NCI-H128 (cell line): ENCODE measurements at regions not wholly inside any gene's neighbourhood (a gene's known extent, or its start where the extent isn't known, plus 50 kb on each side); places are given as distances from the start of the nearest gene placed in this dataset.

Experiments
- DNase-seq: peaks from one replicate; lab custom pipeline; 2025; ENCODE audit not compliant: unreplicated experiment; lab: John Stamatoyannopoulos, UW

GRCh38 chr11:39145346-39145745, 2314.1 kb downstream of the LRRC4C start:
- DNase-seq, result no peak

GRCh38 chr11:39144351-39145130, 2314.9 kb downstream of the LRRC4C start:
- DNase-seq, result no peak

GRCh38 chr11:39139581-39139980, 2319.9 kb downstream of the LRRC4C start:
- DNase-seq, result no peak

DNA sequence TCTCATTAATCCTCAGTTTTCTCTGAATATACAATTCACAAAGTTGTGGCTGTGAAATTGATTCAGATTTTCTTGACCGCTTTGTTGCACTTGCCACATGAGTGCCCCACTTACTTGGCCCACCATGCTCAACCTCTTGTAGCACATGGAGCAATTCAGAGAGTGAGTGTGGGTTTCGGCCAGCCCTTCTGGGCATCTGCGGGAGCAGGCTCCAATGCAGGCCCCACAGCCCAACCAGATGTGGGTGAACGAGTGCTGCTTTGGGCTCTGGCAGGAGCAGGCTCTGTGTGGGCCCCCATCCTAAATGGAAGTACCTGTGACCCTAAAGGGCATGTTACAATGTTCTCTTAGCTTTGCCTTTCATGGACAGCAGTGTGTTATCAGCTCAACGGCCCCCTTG, 2338.6 kb downstream of the LRRC4C start:
- no peak for DNase-seq

- DNase-seq, result no peak
Measured at GRCh38 chr11:39113606-39114005, 2345.8 kb downstream of the LRRC4C start.

- DNase-seq, result no peak
Measured at GRCh38 chr11:39102236-39102635, 2357.2 kb downstream of the LRRC4C start.

GRCh38 chr11:39078465-39078864, 2381.0 kb downstream of the LRRC4C start:
- DNase-seq, result no peak

- DNase-seq, result no peak
Measured at GRCh38 chr11:39037611-39038010, 2421.8 kb downstream of the LRRC4C start.

GRCh38 chr11:39036021-39036420, 2423.4 kb downstream of the LRRC4C start:
- DNase-seq, result no peak

- no peak for DNase-seq
Measured at GRCh38 chr11:39021539-39021938, 2423.5 kb upstream of the RAG2 start.

- no peak for DNase-seq
Measured at GRCh38 chr11:39011797-39012196, 2413.8 kb upstream of the RAG2 start.

GRCh38 chr11:38990841-38991240, 2392.8 kb upstream of the RAG2 start:
- no peak for DNase-seq

GRCh38 chr11:38990139-38990538, 2392.1 kb upstream of the RAG2 start:
- no peak for DNase-seq

DNA sequence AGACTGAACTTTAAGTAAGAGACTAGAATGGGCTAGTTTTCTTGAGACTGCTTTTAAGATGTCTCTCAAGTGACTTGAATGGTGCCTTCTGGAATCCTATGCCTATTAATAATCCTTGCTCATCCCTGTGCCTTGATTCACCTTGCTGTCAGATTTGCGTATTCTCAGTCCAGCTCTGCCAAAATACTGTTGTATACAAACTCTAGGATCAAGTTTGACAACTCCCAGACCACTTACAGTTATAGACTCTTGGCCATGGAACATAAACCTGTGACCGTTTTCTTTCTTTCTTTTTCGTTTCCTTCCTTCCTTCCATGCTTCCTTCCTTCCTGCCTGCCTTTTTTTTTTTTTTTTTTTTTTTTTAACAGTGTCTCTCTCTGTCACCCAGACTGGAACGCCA, 2390.9 kb upstream of the RAG2 start:
- DNase-seq, result no peak

DNA sequence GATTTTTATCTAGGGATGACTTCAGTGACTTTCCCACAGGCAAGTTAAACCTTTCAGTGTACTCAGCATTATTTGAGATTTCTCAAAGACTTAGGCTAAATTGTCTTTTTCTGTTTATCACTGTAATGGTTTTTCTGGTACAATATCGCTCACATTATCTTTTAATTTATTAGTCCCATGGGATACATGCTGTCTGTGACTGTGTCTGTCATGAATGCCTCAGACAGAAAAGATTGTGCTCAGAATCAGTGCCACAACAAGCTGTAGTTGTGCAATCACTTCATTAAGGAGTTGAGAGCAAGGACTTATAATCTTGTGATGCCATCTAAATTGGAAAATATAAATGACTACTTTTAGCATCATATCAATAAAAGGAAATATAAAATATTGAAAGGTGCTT, 2374.2 kb upstream of the RAG2 start:
- no peak for DNase-seq

- DNase-seq, result no peak
Measured at GRCh38 chr11:38971141-38971540, 2373.1 kb upstream of the RAG2 start.

DNA sequence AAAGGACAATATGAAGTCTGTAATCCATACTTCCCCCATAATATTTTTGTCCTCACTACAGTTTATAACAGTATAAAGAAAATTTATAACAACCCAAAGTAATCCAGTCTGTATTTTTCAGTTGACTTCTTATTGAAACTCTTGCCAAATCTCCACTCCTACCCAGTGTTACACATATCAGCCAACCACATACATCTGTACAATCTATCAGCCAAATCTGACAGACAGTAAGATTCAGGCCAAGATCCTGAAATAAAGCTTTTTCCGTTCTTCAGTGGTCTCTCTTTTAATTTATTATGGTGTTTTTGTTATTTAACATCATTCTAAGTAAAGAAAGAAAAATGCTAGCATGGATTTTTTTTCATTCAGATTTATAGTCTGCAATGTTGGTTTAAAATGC, 2370.9 kb upstream of the RAG2 start:
- no peak for DNase-seq

- DNase-seq, result no peak
Measured at GRCh38 chr11:38952698-38953097, 2354.7 kb upstream of the RAG2 start.

DNA sequence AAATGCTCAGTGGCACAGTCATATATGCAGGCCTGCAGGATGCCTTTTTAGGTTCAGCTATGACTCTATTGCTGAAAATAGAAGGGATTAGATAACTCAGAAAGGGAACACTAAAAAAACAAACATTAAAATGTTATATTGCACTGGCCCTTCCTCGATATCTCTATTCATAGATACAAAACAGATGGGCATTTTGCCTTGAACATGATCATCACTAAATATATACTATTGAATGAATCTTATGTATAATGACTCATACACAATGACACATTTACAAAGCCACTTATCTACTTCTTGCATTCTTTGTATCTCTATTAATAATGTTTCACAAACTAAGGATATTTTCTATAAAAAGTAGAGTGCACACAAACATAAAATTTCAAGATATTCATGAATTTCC, 2352.8 kb upstream of the RAG2 start:
- no peak for DNase-seq

GRCh38 chr11:38948392-38948791, 2350.4 kb upstream of the RAG2 start:
- no peak for DNase-seq

GRCh38 chr11:38937709-38938108, 2339.7 kb upstream of the RAG2 start:
- DNase-seq, result no peak

DNA sequence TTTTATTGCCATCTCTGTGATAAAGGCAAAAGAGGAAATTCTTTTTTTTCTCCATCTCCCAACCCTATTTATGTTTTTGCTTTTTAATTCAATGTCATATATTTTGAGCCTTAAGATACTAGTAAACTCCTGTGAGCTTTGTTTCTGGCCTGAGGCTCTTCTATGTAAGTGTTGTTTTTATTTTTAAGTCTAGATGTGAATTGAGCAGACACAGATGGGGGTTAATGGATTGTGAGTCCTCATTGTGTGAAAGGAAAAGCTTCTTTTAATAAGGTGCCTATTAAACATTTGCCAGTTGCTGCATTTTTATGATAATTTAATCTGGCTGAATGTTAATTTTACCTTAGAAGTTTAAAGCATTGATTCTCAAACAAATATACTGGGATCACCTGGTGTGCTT, 2337.9 kb upstream of the RAG2 start:
- DNase-seq, result no peak

GRCh38 chr11:38927993-38928392, 2330.0 kb upstream of the RAG2 start:
- no peak for DNase-seq
